HFFc6 (cell line): ENCODE measurements at regions not wholly inside any gene's neighbourhood (a gene's known extent, or its start where the extent isn't known, plus 50 kb on each side); places are given as distances from the start of the nearest gene placed in this dataset.

ENCODE experiments used
- DNase-seq: peaks from one replicate; pipeline ENCODE4 v3.0.0-alpha.2; 2018
- H3K27ac Mint-ChIP-seq: 2 replicates; pipeline ENCODE4 v1.8.0; 2020; ENCODE audit warnings: mild to moderate bottlenecking, mixed read lengths
- H3K27me3 Mint-ChIP-seq: 2 replicates; pipeline ENCODE4 v1.8.0; 2021; ENCODE audit warnings: mild to moderate bottlenecking, moderate library complexity, mixed read lengths; ENCODE audit not compliant: insufficient read depth
- H3K36me3 Mint-ChIP-seq: 2 replicates; pipeline ENCODE4 v1.8.0; 2021; ENCODE audit warnings: low read depth, mixed read lengths
- H3K4me1 Mint-ChIP-seq: 2 replicates; pipeline ENCODE4 v1.8.0; 2020; ENCODE audit warnings: low read depth, mixed read lengths
- H3K4me3 Mint-ChIP-seq: 2 replicates; pipeline ENCODE4 v1.8.0; 2020; ENCODE audit warnings: mild to moderate bottlenecking, moderate library complexity, mixed read lengths
- H3K9me3 Mint-ChIP-seq: 2 replicates; pipeline ENCODE4 v1.8.0; 2020; ENCODE audit warnings: mild to moderate bottlenecking, mixed read lengths
- CTCF ChIP-seq: fragments of 200-600 bp; sonication (generic); IDR thresholded peaks from 2 replicates; pipeline ENCODE4 v1.5.0; 2021; ENCODE audit warnings: antibody characterized with exemption, mild to moderate bottlenecking

- H3K4me3 Mint-ChIP-seq, result no peak overlapping the region
- no peaks in the 10 kb centered on the region for H3K36me3 Mint-ChIP-seq
- no peak overlapping the region for H3K27ac Mint-ChIP-seq
- no peaks in the 10 kb centered on the region for H3K4me1 Mint-ChIP-seq
- H3K9me3 Mint-ChIP-seq, result peaks cover 4% of the 10 kb centered on the region; the same call in 1 of the 2 replicates
- no peaks in the 10 kb centered on the region; the same call in 1 of the 2 replicates for H3K27me3 Mint-ChIP-seq
- no peak for DNase-seq
- no peak for TF ChIP-seq CTCF
These were observed 566.3 kb downstream of the MAT2B start for GRCh38 chr5:164071671-164072070.

GRCh38 chr5:164073081-164073480 lies 567.7 kb downstream of the MAT2B start:
- H3K4me1 Mint-ChIP-seq, result no peaks in the 10 kb centered on the region
- H3K27me3 Mint-ChIP-seq, result no peaks in the 10 kb centered on the region; the same call in 1 of the 2 replicates
- DNase-seq, result no peak
- no peak for TF ChIP-seq CTCF
- H3K4me3 Mint-ChIP-seq, result no peak overlapping the region
- peaks cover 4% of the 10 kb centered on the region; the same call in 1 of the 2 replicates for H3K9me3 Mint-ChIP-seq
- H3K27ac Mint-ChIP-seq, result no peak overlapping the region
- H3K36me3 Mint-ChIP-seq, result no peaks in the 10 kb centered on the region

GRCh38 chr5:164076556-164076955 lies 571.1 kb downstream of the MAT2B start:
- no peak for TF ChIP-seq CTCF
- H3K9me3 Mint-ChIP-seq, result no peaks in the 10 kb centered on the region; the same call in 1 of the 2 replicates
- no peaks in the 10 kb centered on the region; the same call in 1 of the 2 replicates for H3K27me3 Mint-ChIP-seq
- H3K4me1 Mint-ChIP-seq, result no peaks in the 10 kb centered on the region
- no peak for DNase-seq
- H3K27ac Mint-ChIP-seq, result no peak overlapping the region
- no peak overlapping the region for H3K4me3 Mint-ChIP-seq
- no peaks in the 10 kb centered on the region for H3K36me3 Mint-ChIP-seq

- Mint-ChIP-seq H3K4me3 (no peak overlapping the region), H3K27ac (no peak overlapping the region), H3K36me3 (no peaks in the 10 kb centered on the region), H3K9me3 (peaks cover 7% of the 10 kb centered on the region), H3K4me1 (no peaks in the 10 kb centered on the region), H3K27me3 (no peaks in the 10 kb centered on the region)
- no peak for DNase-seq
- no peak for TF ChIP-seq CTCF
These were observed 584.9 kb downstream of the MAT2B start for GRCh38 chr5:164090358-164090757.

- Mint-ChIP-seq H3K9me3 (peaks cover 7% of the 10 kb centered on the region), H3K4me1 (no peaks in the 10 kb centered on the region), H3K27me3 (no peaks in the 10 kb centered on the region), H3K4me3 (no peak overlapping the region), H3K27ac (no peak overlapping the region), H3K36me3 (no peaks in the 10 kb centered on the region)
- no peak for TF ChIP-seq CTCF
- DNase-seq, result no peak
These were observed 586.4 kb downstream of the MAT2B start for GRCh38 chr5:164091836-164092235.

- Mint-ChIP-seq H3K9me3 (peaks cover 7% of the 10 kb centered on the region), H3K4me1 (no peaks in the 10 kb centered on the region), H3K27ac (no peak overlapping the region), H3K27me3 (no peaks in the 10 kb centered on the region), H3K36me3 (no peaks in the 10 kb centered on the region), H3K4me3 (no peak overlapping the region)
- no peak for DNase-seq
- TF ChIP-seq CTCF, result no peak
These were observed 588.9 kb downstream of the MAT2B start for GRCh38 chr5:164094291-164094690.
